Pancreas (tissue), 10 donors: ENCODE measurements at regions not wholly inside any gene's neighbourhood (a gene's known extent, or its start where the extent isn't known, plus 50 kb on each side); places are given as distances from the start of the nearest gene placed in this dataset.

ENCODE experiments used
- ATAC-seq, 4 donors: fragments of 200-7000 bp; cut with Tn5 transposase; one replicate each; pipeline versions ENCODE4 v1.8.0 to v1.9.1; 2020; ENCODE audit warnings: mild to moderate bottlenecking in 4 of 4, moderate library complexity in 4 of 4
- DNase-seq, 6 donors: peaks; one replicate each; pipeline ENCODE4 v3.0.0-alpha.2; 2020
- FAIRE-seq: peaks from 2 replicates; lab custom pipeline; 2012; peaks lifted over from hg19 to GRCh38; lab: Jason Lieb, UNC
- H3K27ac ChIP-seq, 4 donors: fragments of 200-600 bp; sonication (generic); 1 replicate in 3 of 4; 2 replicates in 1 of 4; pipeline versions ENCODE4 v1.5.0 to v1.8.0; 2020
- H3K27me3 ChIP-seq, 4 donors: fragments of 200-600 bp; one replicate each; pipeline ENCODE4 v1.8.0; 2021
- H3K36me3 ChIP-seq, 3 donors: fragments of 200-600 bp; sonication (generic) in 1 of 3; one replicate each; pipeline versions ENCODE4 v1.5.0 to v1.8.0; 2020 to 2021
- H3K4me1 ChIP-seq, 3 donors: fragments of 200-600 bp; one replicate each; pipeline ENCODE4 v1.8.0; 2021
- H3K4me3 ChIP-seq, 4 donors: fragments of 200-600 bp; sonication (generic) in 2 of 4; one replicate each; pipeline versions ENCODE4 v1.5.0 to v1.8.0; 2020 to 2021
- H3K9me3 ChIP-seq, 4 donors: fragments of 200-600 bp; one replicate each; pipeline ENCODE4 v1.8.0; 2021
- CTCF ChIP-seq, 4 donors: fragments of 200-600 bp; sonication (generic) in 3 of 4; IDR thresholded peaks; one replicate each; pipeline versions ENCODE4 v1.5.0 to v1.8.0; 2021; ENCODE audit warnings: antibody characterized with exemption in 4 of 4
- WGBS, 2 donors: extraction: QIAGEN DNeasy Blood & Tissue Kit; methylation state at CpG; one replicate each; pipeline ENCODE4 v1.1.7; 2013; 5-methylcytosine and 5-hydroxymethylcytosine counted together
- intact Hi-C, 3 donors: fragments of 100-400 bp; cut with DNase I; formaldehyde crosslinking; loops; one replicate each; pipeline versions ENCODE4 v1.11.1 to v1.14.2; 2022
- donor health status: healthy with polysubstance abuse.
- donor health status: DM: no; HTN: no; CAD: no; lungs with moderate emphysema.
- donor health status: DM: no; HTN: no; CAD: no.
- donor health status: control.
- donor health status: control.
- donor health status: Bipolar disorder and iron deficiency.
- donor health status: DM: yes; HTN: yes; CAD: no.
- donor health status: DM: no; HTN: no; CAD: no.
- donor health status: DM: no; HTN: no; CAD: no.
- donor health status: DM: yes; HTN: yes; CAD: no.

GRCh38 chr3:30493911-30494311 lies 112.5 kb upstream of the TGFBR2 start:
- no peak for FAIRE-seq
- H3K27me3 ChIP-seq, result no peaks in the 10 kb centered on the region
- intact Hi-C loops, result no loop called here
- peak in 3 of 4 donors; percentile 40 to 63 (median 59) for ATAC-seq
- no peak overlapping the region for H3K4me3 ChIP-seq
- H3K27ac ChIP-seq, result no peak overlapping the region
- DNase-seq, result no peak
- no peaks in the 10 kb centered on the region for H3K4me1 ChIP-seq
- 82 to 89% methylated on average over 2 of the region's 2 CpGs for WGBS, 2 donors
- no peaks in the 10 kb centered on the region for H3K9me3 ChIP-seq
- no peak for TF ChIP-seq CTCF (IDR thresholded peaks at IDR 0.05)
- no peaks in the 10 kb centered on the region for H3K36me3 ChIP-seq

- Histone ChIP-seq H3K27me3 (no peaks in the 10 kb centered on the region), H3K27ac (no peak overlapping the region), H3K4me3 (no peak overlapping the region), H3K4me1 (no peaks in the 10 kb centered on the region), H3K36me3 (no peaks in the 10 kb centered on the region), H3K9me3 (no peaks in the 10 kb centered on the region)
- ATAC-seq (peak in 1 of 4 donors; percentile 36), DNase-seq (no peak), FAIRE-seq (no peak)
- WGBS, 2 donors, result 68% methylated on average over 6 of the region's 6 CpGs
- intact Hi-C loops, result no loop called here
- TF ChIP-seq CTCF (IDR thresholded peaks at IDR 0.05), result no peak
These were observed 111.0 kb upstream of the TGFBR2 start for GRCh38 chr3:30495172-30496065.

GRCh38 chr3:30496066-30496966 lies 110.1 kb upstream of the TGFBR2 start:
- no peaks in the 10 kb centered on the region for H3K36me3 ChIP-seq
- ATAC-seq (peak in 3 of 4 donors; percentile 8 to 44 (median 28)), FAIRE-seq (no peak), DNase-seq (no peak)
- WGBS, 2 donors, result 84 to 85% methylated on average over 15 of the region's 15 CpGs
- intact Hi-C loops, result no loop called here
- H3K27me3 ChIP-seq, result no peaks in the 10 kb centered on the region
- no peak overlapping the region for H3K4me3 ChIP-seq
- H3K27ac ChIP-seq, result peak overlapping the region in 1 of 4 donors; percentile 12
- no peaks in the 10 kb centered on the region for H3K9me3 ChIP-seq
- no peak for TF ChIP-seq CTCF (IDR thresholded peaks at IDR 0.05)
- H3K4me1 ChIP-seq, result no peaks in the 10 kb centered on the region

- Histone ChIP-seq H3K9me3 (no peaks in the 10 kb centered on the region), H3K4me1 (no peaks in the 10 kb centered on the region), H3K36me3 (no peaks in the 10 kb centered on the region), H3K27me3 (no peaks in the 10 kb centered on the region), H3K27ac (no peak overlapping the region), H3K4me3 (no peak overlapping the region)
- 83 to 95% methylated on average over 1 of the region's 1 CpG for WGBS, 2 donors
- DNase-seq (no peak), FAIRE-seq (no peak), ATAC-seq (no peak)
- no peak for TF ChIP-seq CTCF (IDR thresholded peaks at IDR 0.05)
- intact Hi-C loops, result no loop called here
These were observed 107.8 kb upstream of the TGFBR2 start for GRCh38 chr3:30498587-30498967.
